ENCODE measurements at regions not wholly inside any gene's neighbourhood (a gene's known extent, or its start where the extent isn't known, plus 50 kb on each side); places are given as distances from the start of the nearest gene placed in this dataset.
"Not testable (repeated sequence)": the region's sequence is repeated elsewhere in the genome, so short reads cannot be mapped to it uniquely, and the experiment has no call there.

DNA sequence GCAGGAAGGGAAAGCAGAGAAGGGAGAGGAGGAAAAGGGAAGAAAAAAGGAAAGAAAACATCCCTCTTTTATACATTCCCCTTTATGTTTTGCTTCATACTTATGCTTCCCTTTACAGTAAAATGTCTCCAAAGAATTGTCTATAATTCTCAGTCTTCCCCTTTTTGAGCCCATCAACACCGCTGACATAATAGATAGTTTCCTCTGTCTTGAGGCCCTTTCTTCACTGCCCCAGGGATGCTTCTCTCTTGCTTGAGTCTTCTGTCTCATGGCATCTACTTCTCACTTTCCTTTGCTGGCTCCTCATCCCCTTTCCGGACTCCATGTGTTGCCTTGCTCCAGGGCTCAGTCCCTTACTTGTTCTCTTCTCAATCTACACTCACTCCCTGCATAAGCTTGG lies 99.7 kb upstream of the DAZL start:
- in situ Hi-C loops (cut with MboI; ENCODE audit: low sequenced_read_pairs, unreplicated experiment), result no loop called here
- no peak for DNase-seq (ENCODE audit: low spot score)
- no peak for TF ChIP-seq CTCF (IDR thresholded peaks at IDR 0.05; ENCODE audit: borderline replicate concordance, control extremely low read depth, extremely low read depth, insufficient read depth, missing control alignments)

GRCh38 chr3:16707260-16707659 lies 102.0 kb upstream of the DAZL start:
- TF ChIP-seq CTCF (IDR thresholded peaks at IDR 0.05; ENCODE audit: borderline replicate concordance, control extremely low read depth, extremely low read depth, insufficient read depth, missing control alignments), result no peak
- in situ Hi-C loops (cut with MboI; ENCODE audit: low sequenced_read_pairs, unreplicated experiment), result no loop called here
- DNase-seq (ENCODE audit: low spot score), result no peak

DNA sequence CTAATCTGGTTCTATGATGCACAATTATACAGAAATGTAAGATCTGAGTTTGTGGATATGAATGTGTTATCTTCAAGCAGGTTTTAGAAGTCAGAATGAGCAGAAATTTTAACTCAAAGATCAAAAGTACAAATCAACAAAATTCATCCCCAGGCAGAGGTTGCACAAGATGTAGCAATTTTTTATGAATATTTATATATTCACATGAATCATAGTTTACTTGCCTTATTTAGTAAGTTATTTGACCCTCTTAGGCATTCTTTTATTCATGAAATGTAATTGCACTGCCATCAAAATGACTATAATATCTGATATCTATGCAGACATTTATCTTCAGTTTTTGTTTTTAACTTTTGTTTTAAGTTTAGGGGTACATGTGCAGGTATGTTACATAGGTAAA lies 103.1 kb upstream of the DAZL start:
- in situ Hi-C loops (cut with MboI; ENCODE audit: low sequenced_read_pairs, unreplicated experiment), result no loop called here
- no peak for DNase-seq (ENCODE audit: low spot score)
- no peak for TF ChIP-seq CTCF (IDR thresholded peaks at IDR 0.05; ENCODE audit: borderline replicate concordance, control extremely low read depth, extremely low read depth, insufficient read depth, missing control alignments)

GRCh38 chr3:16711691-16712090 lies 106.5 kb upstream of the DAZL start:
- DNase-seq (ENCODE audit: low spot score); in situ Hi-C loops (cut with MboI; ENCODE audit: low sequenced_read_pairs, unreplicated experiment): not testable (repeated sequence)

DNA sequence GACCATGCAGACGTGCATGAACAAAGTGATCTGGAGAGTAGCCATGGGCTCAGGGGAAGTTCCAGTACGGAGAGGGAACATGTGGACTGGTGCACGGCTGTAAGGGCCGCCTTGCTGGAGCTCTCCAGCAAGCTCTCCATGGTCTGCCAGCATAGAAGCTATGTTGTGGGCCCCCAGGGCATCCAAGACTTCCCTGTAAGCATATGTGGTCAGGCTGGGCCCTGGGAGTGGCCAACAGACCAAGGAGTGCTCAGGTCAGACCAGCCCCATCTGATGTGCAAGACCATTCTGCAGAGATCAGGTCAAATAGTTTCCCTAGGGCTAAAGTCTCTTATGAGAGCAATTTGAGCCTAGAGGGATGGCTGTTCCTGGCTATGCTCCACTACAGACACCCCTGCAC lies 110.1 kb upstream of the DAZL start:
- in situ Hi-C loops (cut with MboI; ENCODE audit: low sequenced_read_pairs, unreplicated experiment), result no loop called here
- no peak for DNase-seq (ENCODE audit: low spot score)
- TF ChIP-seq CTCF (IDR thresholded peaks at IDR 0.05; ENCODE audit: borderline replicate concordance, control extremely low read depth, extremely low read depth, insufficient read depth, missing control alignments), result no peak

DNA sequence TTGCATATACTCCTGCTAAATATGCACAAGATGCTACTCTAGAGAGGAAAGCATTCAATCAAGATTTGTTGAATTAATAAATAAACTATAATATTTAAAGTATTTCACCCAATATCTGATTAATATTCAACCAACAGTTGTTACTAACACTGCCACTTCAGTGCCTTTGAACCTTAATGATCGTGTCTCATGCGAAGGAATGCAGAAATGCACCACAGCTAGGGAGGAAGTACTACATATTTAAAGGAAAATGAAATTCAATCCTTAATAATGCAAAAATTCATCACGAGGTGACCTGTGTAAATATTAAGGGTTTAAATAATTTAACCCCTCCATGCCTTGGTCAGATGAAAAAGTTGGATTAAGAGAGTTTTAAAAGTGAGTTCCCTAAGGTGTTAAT lies 114.2 kb upstream of the DAZL start:
- DNase-seq (ENCODE audit: low spot score), result no peak
- in situ Hi-C loops (cut with MboI; ENCODE audit: low sequenced_read_pairs, unreplicated experiment), result no loop called here
- TF ChIP-seq CTCF (IDR thresholded peaks at IDR 0.05; ENCODE audit: borderline replicate concordance, control extremely low read depth, extremely low read depth, insufficient read depth, missing control alignments), result no peak

DNA sequence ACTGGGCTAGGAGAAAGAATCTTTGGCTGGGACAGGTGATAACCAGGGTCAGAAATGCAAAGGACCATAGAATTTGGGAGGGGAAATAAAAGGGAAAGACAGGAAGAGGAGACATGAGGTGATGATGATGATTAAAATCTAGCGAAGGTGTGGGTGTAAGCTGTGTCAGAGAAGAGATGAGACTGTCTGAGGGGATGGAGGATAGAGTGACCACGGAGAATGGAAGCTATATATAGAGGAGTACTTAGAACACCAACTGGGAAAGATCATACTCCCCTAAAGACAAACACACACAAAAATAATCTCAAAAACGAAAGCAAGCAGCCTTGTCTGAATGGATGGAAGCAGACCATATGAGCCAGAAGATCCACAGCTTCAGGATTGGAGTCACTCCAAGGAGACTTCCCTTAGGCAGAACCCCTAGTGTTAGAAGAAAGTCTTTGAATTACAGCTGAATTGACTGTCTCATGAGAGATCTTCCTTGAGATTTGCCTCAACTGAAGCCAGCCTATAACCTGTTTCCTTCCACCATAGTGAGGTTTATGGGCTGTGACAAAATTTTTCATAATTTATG lies 115.2 kb upstream of the DAZL start:
- no peak for DNase-seq (ENCODE audit: low spot score)
- no peak for TF ChIP-seq CTCF (IDR thresholded peaks at IDR 0.05; ENCODE audit: borderline replicate concordance, control extremely low read depth, extremely low read depth, insufficient read depth, missing control alignments)
- in situ Hi-C loops (cut with MboI; ENCODE audit: low sequenced_read_pairs, unreplicated experiment), result no loop called here

Measured in GM13976 (cell line).